GM08714 (cell line): ENCODE measurements at regions not wholly inside any gene's neighbourhood (a gene's known extent, or its start where the extent isn't known, plus 50 kb on each side); places are given as distances from the start of the nearest gene placed in this dataset.
"Not testable (repeated sequence)": the region's sequence is repeated elsewhere in the genome, so short reads cannot be mapped to it uniquely, and the experiment has no call there.

ENCODE experiments used
- H3K4me3 ChIP-seq: fragments of 200-500 bp; sonication (Bioruptor generic); 2 replicates; pipeline ENCODE4 v1.5.1; 2014; ENCODE audit warnings: mild to moderate bottlenecking, low read length, inconsistent platforms
- ZNF274 ChIP-seq: IDR thresholded peaks from 2 replicates; pipeline ENCODE4 v1.6.1; 2012; ENCODE audit warnings: mild to moderate bottlenecking, low read depth, low read length

- TF ChIP-seq ZNF274 = no peak
- no peak overlapping the region for H3K4me3 ChIP-seq
These were observed 1250.1 kb downstream of the TMEM121 start for GRCh38 chr14:106776395-106776983.

- no peak for TF ChIP-seq ZNF274
- H3K4me3 ChIP-seq = no peak overlapping the region
These were observed 1252.6 kb downstream of the TMEM121 start for GRCh38 chr14:106778986-106779385.

DNA sequence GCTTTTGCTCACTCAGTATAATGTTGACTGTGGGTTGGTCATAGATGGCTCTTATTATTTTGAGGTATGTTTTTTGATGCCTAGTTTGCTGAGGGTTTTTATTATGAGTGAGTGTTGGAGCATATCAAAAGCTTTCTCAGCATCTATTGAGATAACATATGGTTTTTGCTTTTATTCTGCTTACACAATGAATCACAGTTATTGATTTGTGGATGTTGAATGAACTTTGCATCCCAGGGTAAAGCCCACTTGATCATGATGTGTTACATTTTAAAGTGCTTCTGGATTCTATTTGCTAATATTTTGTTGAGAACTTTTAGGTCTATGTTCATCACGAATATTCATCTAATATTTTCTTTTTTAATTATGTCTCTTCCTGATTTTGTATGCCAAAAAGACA, 1260.3 kb downstream of the TMEM121 start:
- no peak for TF ChIP-seq ZNF274
- H3K4me3 ChIP-seq = no peak overlapping the region

GRCh38 chr14:106787626-106788025, 1261.2 kb downstream of the TMEM121 start:
- TF ChIP-seq ZNF274 = no peak

DNA sequence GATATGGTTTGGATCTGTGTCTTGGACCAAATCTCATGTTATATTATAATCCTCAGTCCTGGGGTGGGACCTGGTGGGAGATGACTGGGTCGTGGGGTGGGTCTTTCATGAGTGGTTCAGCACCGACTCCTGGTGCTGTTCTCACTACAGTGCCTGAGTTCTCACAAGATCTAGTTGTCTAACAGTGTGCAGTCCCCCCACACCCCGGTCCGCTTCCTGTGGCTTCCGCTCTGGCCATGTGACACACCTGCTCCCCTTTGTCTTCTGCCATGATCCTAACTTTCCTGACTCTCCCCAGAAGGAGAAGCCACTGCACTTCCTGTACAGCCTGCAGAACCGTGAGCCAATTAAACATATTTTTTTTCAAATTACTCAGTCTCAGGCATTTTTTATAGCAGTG, 1262.2 kb downstream of the TMEM121 start:
- H3K4me3 ChIP-seq = no peak overlapping the region
- TF ChIP-seq ZNF274 = no peak

More at GRCh38 chr14:106787626-106788025, 1261.2 kb downstream of the TMEM121 start:
- no peak overlapping the region for H3K4me3 ChIP-seq

- TF ChIP-seq ZNF274 = no peak
- no peak overlapping the region for H3K4me3 ChIP-seq
These were observed 1262.9 kb downstream of the TMEM121 start for GRCh38 chr14:106789318-106789717.

GRCh38 chr14:106790189-106791036, 1264.0 kb downstream of the TMEM121 start:
- no peak for TF ChIP-seq ZNF274
- H3K4me3 ChIP-seq = no peak overlapping the region

- TF ChIP-seq ZNF274 = no peak
These were observed 1266.2 kb downstream of the TMEM121 start for GRCh38 chr14:106792543-106792942.

DNA sequence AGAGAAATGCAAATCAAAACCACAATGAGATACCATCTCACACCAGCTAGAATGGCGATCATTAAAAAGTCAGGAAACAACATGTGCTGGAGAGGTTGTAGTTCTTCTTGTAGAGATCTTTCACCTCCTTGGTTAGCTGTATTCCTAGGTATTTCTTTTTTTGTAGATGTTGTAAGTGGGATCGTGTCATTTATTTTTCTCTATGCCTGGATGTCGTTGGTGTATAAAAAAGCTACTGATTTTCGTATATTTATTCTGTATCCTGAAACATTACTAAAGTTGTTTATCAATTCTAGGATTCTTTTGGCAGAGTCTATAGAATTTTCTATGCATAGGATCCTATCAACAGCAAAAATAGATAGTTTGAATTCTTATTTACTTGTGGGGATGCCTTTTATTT, 1271.8 kb downstream of the TMEM121 start:
- H3K4me3 ChIP-seq = not testable (repeated sequence)

More at GRCh38 chr14:106792543-106792942, 1266.2 kb downstream of the TMEM121 start:
- no peak overlapping the region for H3K4me3 ChIP-seq

DNA sequence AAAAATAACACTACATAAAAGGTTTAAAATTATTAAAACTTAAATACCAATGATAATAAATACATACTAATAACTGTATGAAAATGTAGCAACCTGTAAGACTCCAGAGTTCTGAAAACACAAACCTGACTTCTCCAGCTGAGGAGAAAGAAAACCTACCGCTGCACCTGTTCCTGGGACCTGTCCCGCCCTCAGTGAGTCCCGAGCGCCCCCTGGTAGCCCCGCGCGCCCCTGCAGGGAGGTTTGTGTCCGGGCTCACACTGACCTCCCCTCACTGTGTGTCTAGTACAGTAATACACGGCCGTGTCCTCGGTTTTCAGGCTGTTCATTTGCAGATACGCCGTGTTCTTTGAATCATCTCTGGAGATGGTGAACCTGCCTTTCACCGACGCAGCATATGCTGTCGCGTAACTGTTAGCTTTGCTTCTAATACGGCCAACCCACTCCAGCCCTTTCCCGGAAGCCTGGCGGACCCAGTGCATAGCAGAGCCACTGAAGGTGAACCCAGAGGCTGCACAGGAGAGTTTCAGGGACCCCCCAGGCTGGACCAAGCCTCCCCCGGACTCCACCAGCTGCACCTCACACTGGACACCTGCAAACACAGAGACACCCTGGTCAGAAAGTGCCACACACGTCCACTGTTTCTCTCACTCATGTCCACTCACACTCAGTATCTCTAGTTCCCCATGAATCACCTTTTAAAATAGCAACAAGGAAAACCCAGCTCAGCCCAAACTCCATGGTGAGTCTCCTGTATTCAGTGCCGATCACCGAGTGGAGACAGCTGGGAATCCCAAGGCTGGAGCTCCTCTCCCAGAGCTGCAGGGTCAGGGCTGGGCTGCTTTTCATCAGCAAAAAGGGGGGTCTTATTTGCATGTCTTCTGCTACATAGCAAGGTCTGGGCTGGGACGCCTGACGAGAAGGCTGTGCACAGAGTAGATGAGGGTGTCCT, 1276.3 kb downstream of the TMEM121 start:
- TF ChIP-seq ZNF274 = no peak
- peak overlapping the region; percentile 37; the same call in 1 of the 2 replicates for H3K4me3 ChIP-seq

- no peak for TF ChIP-seq ZNF274
- H3K4me3 ChIP-seq = no peak overlapping the region
These were observed 1277.0 kb downstream of the TMEM121 start for GRCh38 chr14:106803379-106803778.

- TF ChIP-seq ZNF274 = no peak
- no peak overlapping the region for H3K4me3 ChIP-seq
These were observed 1281.1 kb downstream of the TMEM121 start for GRCh38 chr14:106807493-106807892.

GRCh38 chr14:106808458-106808857, 1282.1 kb downstream of the TMEM121 start:
- TF ChIP-seq ZNF274 = no peak
- no peak overlapping the region for H3K4me3 ChIP-seq

GRCh38 chr14:106808907-106809306, 1282.5 kb downstream of the TMEM121 start:
- no peak for TF ChIP-seq ZNF274
- no peak overlapping the region for H3K4me3 ChIP-seq
